SJCRH30 (cell line): ENCODE measurements at regions not wholly inside any gene's neighbourhood (a gene's known extent, or its start where the extent isn't known, plus 50 kb on each side); places are given as distances from the start of the nearest gene placed in this dataset.
A peak's percentile ranks its signal among the peaks of the same experiment; 100 is the strongest.

Experiments used
- DNase-seq, 2 experiments: peaks; one replicate each; pipeline ENCODE4 v3.0.0-alpha.2; 2015 to 2020
- H3K27ac ChIP-seq: fragments of 250-450 bp; sonication (Bioruptor Pico); 2 replicates; pipeline ENCODE4 v1.5.1; 2020; ENCODE audit warnings: mild to moderate bottlenecking, moderate library complexity
- H3K27me3 ChIP-seq: fragments of 250-450 bp; sonication (Bioruptor Pico); 2 replicates; pipeline ENCODE4 v1.5.1; 2020; ENCODE audit warnings: mild to moderate bottlenecking, moderate library complexity
- H3K36me3 ChIP-seq: fragments of 250-450 bp; sonication (Bioruptor Pico); 2 replicates; pipeline ENCODE4 v1.5.1; 2020; ENCODE audit warnings: mild to moderate bottlenecking, moderate library complexity
- H3K4me1 ChIP-seq: fragments of 250-450 bp; sonication (Bioruptor Pico); 2 replicates; pipeline ENCODE4 v1.5.1; 2020; ENCODE audit warnings: mild to moderate bottlenecking, moderate library complexity
- H3K4me3 ChIP-seq: fragments of 250-450 bp; sonication (Bioruptor Pico); 2 replicates; pipeline ENCODE4 v1.5.1; 2020; ENCODE audit warnings: mild to moderate bottlenecking, moderate library complexity
- H3K9me3 ChIP-seq: fragments of 250-450 bp; sonication (Bioruptor Pico); replicated peaks from 2 replicates; pipeline ENCODE4 v1.5.1; 2020; ENCODE audit warnings: mild to moderate bottlenecking, moderate library complexity

GRCh38 chr3:191743283-191743682, 282.3 kb downstream of the PYDC2 start:
- H3K4me3 ChIP-seq, result no peak overlapping the region
- DNase-seq, result no peak
- no peaks in the 10 kb centered on the region for H3K27me3 ChIP-seq
- no peaks in the 10 kb centered on the region for H3K36me3 ChIP-seq
- no peak overlapping the region for H3K27ac ChIP-seq
- H3K4me1 ChIP-seq, result no peaks in the 10 kb centered on the region
- H3K9me3 ChIP-seq, result no peaks in the 10 kb centered on the region

DNA sequence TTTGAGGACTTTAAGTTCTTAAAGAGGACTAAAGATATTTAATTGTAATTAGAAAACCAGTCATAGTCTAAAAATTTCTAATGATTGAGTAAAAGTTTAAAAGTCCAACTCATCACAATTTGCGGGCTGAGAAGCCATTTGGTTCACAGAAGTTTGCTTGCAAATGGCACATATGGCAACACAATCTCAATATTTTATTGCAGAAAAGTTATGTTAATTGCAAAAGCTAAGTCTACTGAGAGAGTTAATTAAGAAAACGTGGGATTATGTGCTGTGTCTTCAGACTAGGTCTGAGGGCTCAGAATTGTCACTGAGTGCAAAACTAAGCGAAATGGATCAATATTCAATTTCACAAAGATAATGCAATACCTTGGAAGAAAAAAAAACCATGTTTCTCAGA, 289.7 kb downstream of the PYDC2 start:
- no peak for DNase-seq
- no peak overlapping the region for H3K27ac ChIP-seq
- H3K27me3 ChIP-seq, result no peaks in the 10 kb centered on the region
- no peak overlapping the region for H3K4me3 ChIP-seq
- no peaks in the 10 kb centered on the region for H3K36me3 ChIP-seq
- H3K4me1 ChIP-seq, result no peaks in the 10 kb centered on the region
- H3K9me3 ChIP-seq, result no peaks in the 10 kb centered on the region

- DNase-seq, result no peak
- H3K27me3 ChIP-seq, result no peaks in the 10 kb centered on the region
- no peak overlapping the region for H3K4me3 ChIP-seq
- H3K9me3 ChIP-seq, result no peaks in the 10 kb centered on the region
- H3K4me1 ChIP-seq, result no peaks in the 10 kb centered on the region
- H3K36me3 ChIP-seq, result no peaks in the 10 kb centered on the region
- H3K27ac ChIP-seq, result no peak overlapping the region
These were observed 292.2 kb downstream of the PYDC2 start for GRCh38 chr3:191753196-191753595.

- H3K36me3 ChIP-seq, result no peaks in the 10 kb centered on the region
- peak in 1 of 2 experiments; percentile 26 for DNase-seq
- peak overlapping the region; percentile 15; the same call in 1 of the 2 replicates for H3K27ac ChIP-seq
These were observed 300.9 kb downstream of the PYDC2 start for GRCh38 chr3:191761906-191762305.

DNA sequence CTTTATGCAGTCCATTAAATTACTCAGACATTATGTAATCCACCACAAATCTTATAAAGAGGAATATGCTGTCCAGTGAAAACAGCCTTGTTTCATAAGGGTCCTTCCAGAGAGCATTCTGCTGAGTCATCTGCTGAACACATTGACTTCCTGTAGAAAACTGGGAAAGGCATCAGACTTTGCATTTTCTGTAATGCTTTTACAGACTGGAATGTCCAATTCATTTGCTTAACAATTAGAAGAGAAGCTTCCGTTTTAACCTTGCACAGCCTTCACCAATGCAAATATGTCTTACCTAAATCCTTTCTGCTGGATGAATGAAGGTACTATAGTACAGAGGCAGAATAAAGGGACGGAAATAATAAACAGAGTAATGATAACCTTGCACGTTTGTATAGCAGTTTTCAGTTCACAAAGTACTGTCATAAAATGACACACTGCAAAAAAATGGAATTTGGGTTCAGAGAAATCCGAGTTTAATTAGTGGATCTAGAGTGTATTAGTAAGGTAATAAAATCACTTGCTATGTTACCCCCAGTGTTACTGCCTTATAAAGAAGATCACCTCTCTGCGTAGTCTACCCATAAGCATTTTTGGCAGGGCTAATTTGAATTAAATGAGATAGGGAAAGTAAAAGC, 301.5 kb downstream of the PYDC2 start:
- H3K9me3 ChIP-seq, result no peaks in the 10 kb centered on the region
- H3K4me3 ChIP-seq, result no peak overlapping the region
- peaks cover 8% of the 10 kb centered on the region for H3K4me1 ChIP-seq
- DNase-seq, result peak in 1 of 2 experiments; percentile 19
- no peaks in the 10 kb centered on the region for H3K36me3 ChIP-seq
- peak overlapping the region; percentile 15; the same call in 1 of the 2 replicates for H3K27ac ChIP-seq
- H3K27me3 ChIP-seq, result no peaks in the 10 kb centered on the region

More at GRCh38 chr3:191761906-191762305, 300.9 kb downstream of the PYDC2 start:
- no peaks in the 10 kb centered on the region for H3K9me3 ChIP-seq
- no peak overlapping the region for H3K4me3 ChIP-seq
- H3K27me3 ChIP-seq, result no peaks in the 10 kb centered on the region
- H3K4me1 ChIP-seq, result peaks cover 8% of the 10 kb centered on the region

DNA sequence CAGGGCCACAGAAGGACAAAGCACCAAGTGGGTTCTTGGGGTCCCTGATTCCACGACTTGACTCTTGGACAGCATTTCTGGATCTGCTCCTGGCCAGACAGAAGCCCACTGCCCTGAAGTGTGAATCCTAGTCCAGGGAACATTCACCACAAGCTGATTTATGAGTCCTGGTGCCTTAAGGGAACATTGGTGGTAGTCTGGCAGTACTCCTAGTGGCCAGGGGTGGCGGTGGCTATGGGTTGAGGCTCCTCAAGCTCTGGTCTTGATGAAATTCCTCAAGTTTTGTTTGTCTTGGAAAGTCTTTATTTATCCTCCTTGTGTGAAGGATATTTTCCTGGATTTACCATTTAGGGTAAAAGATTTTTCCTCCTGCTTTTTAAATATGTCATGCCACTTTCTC, 307.5 kb downstream of the PYDC2 start:
- Histone ChIP-seq H3K4me3 (no peak overlapping the region), H3K27ac (no peak overlapping the region), H3K36me3 (no peaks in the 10 kb centered on the region), H3K4me1 (no peaks in the 10 kb centered on the region), H3K27me3 (no peaks in the 10 kb centered on the region), H3K9me3 (no peaks in the 10 kb centered on the region)
- DNase-seq, result peak in 1 of 2 experiments; percentile 1

DNA sequence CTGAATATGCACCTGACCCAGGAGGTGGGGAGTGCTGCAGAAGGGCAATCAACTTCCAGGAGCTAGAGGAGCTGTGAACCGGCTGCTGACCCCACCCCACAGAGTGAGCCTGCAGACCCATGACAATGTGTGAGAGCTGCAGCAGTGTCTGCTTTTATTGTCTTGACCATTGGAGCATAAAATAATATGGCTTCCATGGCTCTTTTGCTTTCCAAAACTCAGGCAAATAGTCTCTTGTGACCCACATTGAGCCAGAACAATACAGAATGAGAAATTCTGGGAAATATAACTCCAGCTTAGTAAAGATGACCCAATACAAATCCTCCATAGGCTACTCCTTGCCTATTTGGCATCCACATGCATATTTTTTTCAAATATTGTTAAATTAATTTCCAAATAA, 309.6 kb downstream of the PYDC2 start:
- Histone ChIP-seq H3K4me3 (no peak overlapping the region), H3K27ac (no peak overlapping the region), H3K36me3 (no peaks in the 10 kb centered on the region), H3K4me1 (no peaks in the 10 kb centered on the region), H3K9me3 (no peaks in the 10 kb centered on the region), H3K27me3 (no peaks in the 10 kb centered on the region)
- DNase-seq, result no peak

GRCh38 chr3:191774485-191774884, 313.5 kb downstream of the PYDC2 start:
- Histone ChIP-seq H3K27me3 (no peaks in the 10 kb centered on the region), H3K9me3 (no peaks in the 10 kb centered on the region), H3K4me1 (no peaks in the 10 kb centered on the region), H3K4me3 (no peak overlapping the region), H3K27ac (no peak overlapping the region), H3K36me3 (no peaks in the 10 kb centered on the region)
- no peak for DNase-seq

DNA sequence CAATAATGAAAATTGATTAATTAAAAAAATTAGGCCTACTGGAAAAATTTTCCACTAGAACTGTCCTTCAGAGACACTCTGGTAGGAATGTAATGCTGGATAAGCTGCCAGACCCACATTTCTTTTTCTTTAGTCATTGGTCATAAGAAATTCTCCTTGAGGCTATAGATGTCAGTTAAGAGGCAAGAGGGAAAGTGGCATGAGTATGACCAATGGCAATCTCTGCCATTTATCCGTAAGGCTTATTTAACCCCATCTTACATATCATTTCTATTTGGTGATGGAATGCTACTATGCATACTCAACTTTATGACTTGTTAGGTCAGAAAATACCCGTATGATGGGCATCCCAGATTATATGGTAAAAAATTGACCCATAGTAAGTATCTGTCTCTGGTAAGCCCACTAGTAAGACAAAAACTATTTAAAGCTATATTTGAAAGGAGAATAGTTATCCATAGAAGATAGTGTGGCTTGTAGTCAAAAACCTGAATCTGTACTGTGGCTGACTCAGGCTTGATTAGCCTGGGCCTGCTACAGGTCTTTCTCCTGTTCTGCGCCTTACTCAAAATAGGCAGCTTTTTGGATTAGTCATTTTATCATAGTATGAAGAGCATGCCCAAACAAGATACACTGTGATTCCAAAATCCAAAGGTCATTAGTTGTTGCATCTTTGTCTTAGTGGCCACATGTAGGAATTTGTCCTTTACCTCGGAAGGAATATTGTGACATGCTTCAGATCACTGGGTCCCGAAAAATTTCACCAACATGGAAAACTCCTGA, 314.7 kb downstream of the PYDC2 start:
- no peaks in the 10 kb centered on the region for H3K4me1 ChIP-seq

DNA sequence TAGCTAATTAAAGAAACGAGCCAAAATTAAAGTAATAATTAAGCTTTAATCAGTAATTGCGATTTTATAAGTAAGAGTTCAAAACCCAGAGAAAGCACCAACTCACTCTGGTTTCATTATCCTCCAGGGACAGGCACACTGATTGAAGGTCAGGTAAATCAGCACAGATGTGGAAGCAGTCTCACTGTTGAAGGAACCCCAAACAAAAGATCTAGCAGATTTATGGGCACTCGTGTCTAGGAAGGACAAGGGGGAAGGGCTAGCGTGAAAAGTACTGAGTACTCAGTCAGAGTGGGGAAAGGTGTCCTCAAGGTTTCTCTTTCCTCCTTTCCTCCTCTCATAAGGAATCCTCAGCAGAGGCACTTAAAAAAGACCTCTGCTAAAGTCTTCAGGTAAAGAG, 320.1 kb downstream of the PYDC2 start:
- Histone ChIP-seq H3K27ac (no peak overlapping the region), H3K27me3 (no peaks in the 10 kb centered on the region), H3K36me3 (no peaks in the 10 kb centered on the region), H3K9me3 (no peaks in the 10 kb centered on the region), H3K4me1 (no peaks in the 10 kb centered on the region), H3K4me3 (no peak overlapping the region)
- DNase-seq, result no peak

More for the DNA sequence above, 314.7 kb downstream of the PYDC2 start:
- Histone ChIP-seq H3K9me3 (no peaks in the 10 kb centered on the region), H3K27ac (no peak overlapping the region), H3K36me3 (no peaks in the 10 kb centered on the region), H3K4me3 (no peak overlapping the region), H3K27me3 (no peaks in the 10 kb centered on the region)
- DNase-seq, result no peak

DNA sequence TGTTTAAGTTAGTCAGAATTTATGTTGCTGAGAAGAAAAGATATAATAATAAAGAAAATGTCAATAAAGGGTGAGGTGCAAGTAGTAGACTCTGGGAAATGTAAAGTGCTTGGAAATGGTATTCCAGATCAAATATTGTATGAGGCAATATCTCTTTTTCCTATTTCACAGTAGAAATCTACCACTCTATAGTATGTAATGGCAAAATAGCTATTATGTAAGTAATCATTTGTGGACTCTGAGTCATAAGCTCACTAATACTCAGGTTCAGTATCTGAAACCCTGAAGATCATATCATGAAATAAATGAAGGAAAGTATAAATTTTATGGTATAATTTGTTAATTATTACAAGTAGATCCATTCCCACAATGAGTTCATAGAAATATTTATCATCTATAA, 322.1 kb downstream of the PYDC2 start:
- H3K36me3 ChIP-seq, result no peaks in the 10 kb centered on the region
- no peaks in the 10 kb centered on the region for H3K4me1 ChIP-seq
- no peak for DNase-seq
- H3K27me3 ChIP-seq, result no peaks in the 10 kb centered on the region
- no peaks in the 10 kb centered on the region for H3K9me3 ChIP-seq
- H3K27ac ChIP-seq, result no peak overlapping the region
- no peak overlapping the region for H3K4me3 ChIP-seq

DNA sequence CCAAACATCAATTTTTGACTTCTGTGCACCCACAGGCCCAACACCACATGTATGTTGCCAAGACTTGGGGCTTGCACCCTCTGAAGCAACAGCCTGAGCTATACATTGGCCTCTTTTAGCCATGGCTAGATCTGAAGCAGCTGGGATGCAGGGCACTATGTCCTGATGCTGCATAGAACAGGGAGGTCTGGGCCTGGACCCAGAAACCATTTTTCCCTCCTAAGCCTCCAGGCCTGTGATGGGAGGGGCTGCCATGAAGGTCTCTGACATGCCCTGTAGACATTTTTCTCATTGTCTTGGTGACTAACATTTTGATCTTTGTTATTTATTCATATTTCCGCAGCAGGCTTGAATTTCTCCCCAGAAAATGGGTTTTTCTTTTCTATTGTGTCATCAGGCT, 330.0 kb downstream of the PYDC2 start:
- DNase-seq, result no peak
- H3K27me3 ChIP-seq, result no peaks in the 10 kb centered on the region
- H3K36me3 ChIP-seq, result no peaks in the 10 kb centered on the region
- no peaks in the 10 kb centered on the region for H3K9me3 ChIP-seq
- H3K27ac ChIP-seq, result no peak overlapping the region
- H3K4me3 ChIP-seq, result no peak overlapping the region
- no peaks in the 10 kb centered on the region for H3K4me1 ChIP-seq

- H3K4me1 ChIP-seq, result no peaks in the 10 kb centered on the region
- no peak for DNase-seq
- H3K9me3 ChIP-seq, result no peaks in the 10 kb centered on the region
- H3K36me3 ChIP-seq, result no peaks in the 10 kb centered on the region
- no peak overlapping the region for H3K27ac ChIP-seq
- no peak overlapping the region for H3K4me3 ChIP-seq
- H3K27me3 ChIP-seq, result no peaks in the 10 kb centered on the region
These were observed 331.6 kb downstream of the PYDC2 start for GRCh38 chr3:191792580-191792979.

DNA sequence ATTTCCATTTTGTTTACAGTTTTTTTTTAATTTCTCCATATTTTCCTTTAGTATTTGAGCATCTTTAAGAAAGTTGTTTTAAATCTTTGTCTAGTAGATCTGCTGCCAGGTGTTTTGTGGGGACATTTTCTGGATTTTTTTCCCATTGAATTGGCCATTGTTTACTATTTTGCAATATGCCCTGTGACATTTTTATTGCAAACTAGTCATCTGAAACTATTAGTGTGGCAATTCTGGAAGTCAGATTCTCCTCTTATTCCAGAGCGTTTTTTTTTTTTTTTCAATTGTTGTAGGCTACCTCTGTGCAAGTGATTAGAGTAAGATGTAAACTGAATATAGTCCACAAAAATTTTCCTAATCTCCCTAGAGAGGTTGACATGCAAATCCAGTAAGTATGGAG, 334.2 kb downstream of the PYDC2 start:
- no peak overlapping the region for H3K4me3 ChIP-seq
- H3K27ac ChIP-seq, result no peak overlapping the region
- DNase-seq, result no peak
- H3K27me3 ChIP-seq, result no peaks in the 10 kb centered on the region
- H3K4me1 ChIP-seq, result no peaks in the 10 kb centered on the region
- no peaks in the 10 kb centered on the region for H3K36me3 ChIP-seq
- H3K9me3 ChIP-seq, result no peaks in the 10 kb centered on the region

- no peaks in the 10 kb centered on the region for H3K9me3 ChIP-seq
- H3K36me3 ChIP-seq, result no peaks in the 10 kb centered on the region
- H3K4me1 ChIP-seq, result no peaks in the 10 kb centered on the region
These were observed 336.3 kb downstream of the PYDC2 start for GRCh38 chr3:191797271-191797670.

DNA sequence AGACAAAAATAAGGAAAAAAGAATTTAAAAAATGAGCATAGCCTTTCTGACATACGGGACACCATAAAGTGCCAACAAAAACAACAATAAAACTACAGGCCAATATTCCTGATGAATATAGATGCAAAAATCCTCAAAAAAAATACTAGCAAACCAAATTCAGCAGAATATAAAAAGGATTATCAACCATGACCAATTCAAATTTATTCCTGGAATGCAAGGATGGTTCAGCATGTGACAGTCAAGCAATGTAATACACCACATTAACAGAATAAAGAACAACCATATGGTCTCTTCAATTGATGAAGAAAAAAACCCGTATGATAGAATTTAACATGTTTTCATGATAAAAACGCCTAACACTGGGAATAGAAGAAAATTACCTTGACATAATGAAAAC, 341.7 kb downstream of the PYDC2 start:
- Histone ChIP-seq H3K4me1 (no peaks in the 10 kb centered on the region), H3K9me3 (no peaks in the 10 kb centered on the region)

More at GRCh38 chr3:191797271-191797670, 336.3 kb downstream of the PYDC2 start:
- no peak overlapping the region for H3K27ac ChIP-seq
- no peak overlapping the region for H3K4me3 ChIP-seq
- DNase-seq, result no peak
- no peaks in the 10 kb centered on the region for H3K27me3 ChIP-seq

More for the DNA sequence above, 341.7 kb downstream of the PYDC2 start:
- no peak for DNase-seq
- Histone ChIP-seq H3K27ac (no peak overlapping the region), H3K4me3 (no peak overlapping the region), H3K36me3 (no peaks in the 10 kb centered on the region), H3K27me3 (no peaks in the 10 kb centered on the region)
